ENCODE measurements at regions not wholly inside any gene's neighbourhood (a gene's known extent, or its start where the extent isn't known, plus 50 kb on each side); places are given as distances from the start of the nearest gene placed in this dataset.

- TF ChIP-seq EZH2 (IDR thresholded peaks at IDR 0.05; ENCODE audit: borderline replicate concordance, low read depth, low read length, severe bottlenecking) (no peak), CTCF (IDR thresholded peaks at IDR 0.05; ENCODE audit: borderline replicate concordance, extremely low read depth, low read length, poor library complexity, severe bottlenecking) (no peak)
Measured at GRCh38 chr5:74131250-74131649, 505.3 kb downstream of the ARHGEF28 start.
